ENCODE measurements at regions not wholly inside any gene's neighbourhood (a gene's known extent, or its start where the extent isn't known, plus 50 kb on each side); places are given as distances from the start of the nearest gene placed in this dataset.

- no peak for DNase-seq (ENCODE audit: low read depth in 3 of 3, low spot score in 2 of 3)
Observed at GRCh38 chr9:129404621-129405020, 216.3 kb downstream of the C9orf50 start.

- no peak for DNase-seq (ENCODE audit: low read depth in 3 of 3, low spot score in 2 of 3)
Observed at GRCh38 chr9:129403779-129404620, 216.9 kb downstream of the C9orf50 start.

GRCh38 chr9:129402931-129403778 lies 217.7 kb downstream of the C9orf50 start:
- no peak for DNase-seq (ENCODE audit: low read depth in 3 of 3, low spot score in 2 of 3)

GRCh38 chr9:129402371-129402739 lies 218.5 kb downstream of the C9orf50 start:
- DNase-seq (ENCODE audit: low read depth in 3 of 3, low spot score in 2 of 3), result no peak

- no peak for DNase-seq (ENCODE audit: low read depth in 3 of 3, low spot score in 2 of 3)
Observed at GRCh38 chr9:129401623-129402370, 219.1 kb downstream of the C9orf50 start.

- DNase-seq (ENCODE audit: low read depth in 3 of 3, low spot score in 2 of 3), result no peak
Observed at GRCh38 chr9:129400971-129401622, 219.8 kb downstream of the C9orf50 start.

DNA sequence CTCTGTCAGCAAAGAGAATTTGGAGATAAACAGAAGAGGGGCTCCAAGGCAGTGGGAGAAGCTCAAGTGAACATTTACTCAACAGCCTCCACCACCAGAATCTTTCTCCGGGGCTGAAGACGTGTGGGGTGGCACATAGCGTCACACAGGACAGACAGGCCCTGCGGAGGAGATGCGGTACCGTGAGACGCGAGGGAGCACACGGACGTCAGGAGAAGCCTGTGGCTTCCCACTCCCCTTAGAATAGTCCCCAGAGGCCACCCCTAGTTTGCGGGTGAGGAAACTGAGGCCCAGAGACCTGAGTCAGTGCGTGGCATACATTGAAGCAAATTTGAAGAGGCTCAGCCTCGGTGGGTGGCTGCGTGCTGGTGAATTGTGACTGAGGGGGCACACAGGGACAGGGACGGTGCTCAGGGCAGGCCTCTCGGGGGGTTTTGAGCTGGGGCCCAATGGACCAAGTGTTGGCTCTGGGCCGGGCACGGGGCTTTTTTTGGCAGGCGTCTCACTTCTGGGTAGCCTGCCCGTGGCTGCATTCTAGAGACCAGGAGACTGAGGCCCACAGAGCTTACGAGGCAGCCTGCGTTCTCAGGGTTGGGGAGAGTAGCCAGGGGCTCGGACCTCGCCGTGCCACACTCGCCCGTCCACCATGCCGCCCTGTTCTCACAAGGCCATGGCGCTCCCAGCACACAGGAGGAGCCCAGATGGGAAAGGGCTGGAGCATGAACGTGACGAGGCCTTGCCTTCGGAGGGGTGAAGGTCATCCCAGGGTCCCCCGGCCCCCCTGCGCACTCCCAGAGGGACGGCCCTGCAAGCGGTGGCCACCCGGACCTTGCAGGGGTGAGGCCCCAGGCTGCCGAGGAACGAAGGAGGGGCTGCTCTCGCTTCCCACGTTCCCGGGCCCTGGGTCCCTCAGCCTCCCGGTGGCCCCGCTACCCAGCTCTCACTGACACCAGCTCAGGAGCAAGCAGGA lies 220.6 kb downstream of the C9orf50 start:
- no peak for DNase-seq (ENCODE audit: low read depth in 3 of 3, low spot score in 2 of 3)

- DNase-seq (ENCODE audit: low read depth in 3 of 3, low spot score in 2 of 3), result no peak
Observed at GRCh38 chr9:129399634-129399990, 221.3 kb downstream of the C9orf50 start.

GRCh38 chr9:129398961-129399633 lies 221.0 kb upstream of the IER5L start:
- DNase-seq (ENCODE audit: low read depth in 3 of 3, low spot score in 2 of 3), result no peak

DNA sequence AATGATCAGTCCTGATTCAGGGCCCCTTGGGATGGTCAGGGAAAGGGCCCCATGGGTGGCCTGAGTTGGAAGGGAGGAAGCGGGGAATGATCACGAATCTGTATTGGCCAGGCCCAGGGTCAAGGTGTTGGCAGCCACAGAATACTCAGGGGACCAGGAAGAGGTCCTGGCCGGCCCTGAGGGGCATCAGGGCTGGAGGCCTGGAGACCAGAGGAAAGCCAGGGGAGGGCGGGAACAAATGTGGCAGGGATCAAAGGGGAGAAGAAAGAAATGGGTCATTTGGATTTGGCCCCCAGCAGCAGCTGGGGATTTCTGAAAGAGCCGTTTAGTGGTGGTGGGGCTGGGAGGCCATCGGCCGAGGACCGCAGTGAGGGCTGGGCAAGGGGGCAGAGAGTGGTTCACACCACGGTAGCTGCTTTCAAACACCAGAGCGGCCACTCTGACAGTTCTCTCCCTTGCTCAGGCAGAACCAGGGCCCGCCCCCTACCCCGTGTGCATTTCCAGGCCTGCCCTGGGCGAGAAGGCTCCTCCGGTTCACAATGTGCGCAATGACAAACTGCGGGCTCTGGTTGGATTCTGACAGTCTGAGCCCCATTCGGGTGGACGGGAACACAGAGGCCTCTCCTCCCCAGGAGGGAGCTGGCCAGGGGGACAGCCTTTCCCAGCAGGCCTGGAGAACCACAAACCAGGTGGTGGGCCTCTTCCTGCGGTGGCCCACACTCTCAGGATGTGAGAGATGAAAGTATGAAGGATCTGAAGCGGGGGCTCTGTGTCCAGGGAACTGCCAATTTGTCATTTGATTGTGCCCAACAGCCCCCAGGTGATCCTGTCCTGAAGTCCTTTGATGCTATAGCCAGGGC lies 220.3 kb upstream of the IER5L start:
- DNase-seq (ENCODE audit: low read depth in 3 of 3, low spot score in 2 of 3), result no peak

GRCh38 chr9:129397335-129397734 lies 219.3 kb upstream of the IER5L start:
- no peak for DNase-seq (ENCODE audit: low read depth in 3 of 3, low spot score in 2 of 3)

DNA sequence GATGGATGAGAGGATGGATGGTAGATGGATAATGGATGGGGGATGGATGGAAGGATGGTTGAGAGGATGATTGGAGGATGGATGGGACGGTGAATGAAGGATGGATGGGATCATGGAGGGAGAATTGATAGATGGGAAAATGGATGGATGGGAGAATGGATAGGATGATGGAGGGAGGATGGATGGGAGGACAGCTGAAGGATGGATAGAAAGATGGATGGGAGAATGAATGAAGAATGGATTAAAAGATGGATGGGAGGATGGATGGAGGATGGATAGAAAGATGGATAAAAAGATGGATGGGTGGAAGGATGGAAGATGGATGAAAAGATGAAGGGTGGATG lies 218.3 kb upstream of the IER5L start:
- DNase-seq (ENCODE audit: low read depth in 3 of 3, low spot score in 2 of 3), result no peak

GRCh38 chr9:129395633-129396364 lies 217.7 kb upstream of the IER5L start:
- no peak for DNase-seq (ENCODE audit: low read depth in 3 of 3, low spot score in 2 of 3)

GRCh38 chr9:129394886-129395279 lies 216.8 kb upstream of the IER5L start:
- no peak for DNase-seq (ENCODE audit: low read depth in 3 of 3, low spot score in 2 of 3)

DNA sequence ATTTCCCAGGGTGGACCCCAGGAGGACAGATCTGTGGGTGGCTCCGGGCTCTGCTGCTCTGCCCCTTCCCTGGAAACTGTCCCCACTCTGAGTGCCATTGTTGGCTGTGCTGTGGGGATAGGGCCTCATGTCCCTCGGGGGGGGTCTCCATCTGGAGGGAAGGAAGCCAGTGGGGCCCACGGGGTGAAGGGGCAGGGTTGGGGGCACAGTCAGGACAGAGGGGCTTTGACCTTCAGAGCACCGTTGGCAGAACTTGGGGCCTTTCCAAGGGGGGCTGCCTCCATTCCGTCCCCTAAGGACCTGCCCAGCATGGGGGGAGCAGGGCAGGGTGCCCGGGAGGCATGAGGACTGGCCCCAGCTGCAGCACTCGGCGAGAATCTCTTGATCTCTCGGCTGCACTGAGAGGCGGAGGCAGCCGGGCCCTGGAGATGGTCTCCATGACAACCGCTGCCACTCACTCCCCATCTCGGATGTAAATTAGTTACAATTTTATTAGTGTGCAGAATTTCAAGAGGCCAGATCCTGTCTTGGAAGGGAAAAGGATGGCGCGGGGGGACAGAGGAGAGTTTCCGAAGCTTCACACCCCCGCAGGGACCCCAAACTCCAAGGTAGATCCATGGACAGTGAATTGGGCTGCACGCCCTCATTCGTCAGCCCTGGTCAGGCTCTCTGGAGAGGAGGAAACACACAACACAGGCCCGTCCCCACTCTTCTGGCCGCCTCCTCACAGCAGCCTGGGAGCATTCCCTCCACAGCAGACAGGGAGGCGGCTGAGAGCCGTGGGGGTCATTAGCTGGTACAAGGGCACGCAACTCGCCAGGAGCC lies 216.2 kb upstream of the IER5L start:
- DNase-seq (ENCODE audit: low read depth in 3 of 3, low spot score in 2 of 3), result no peak

DNA sequence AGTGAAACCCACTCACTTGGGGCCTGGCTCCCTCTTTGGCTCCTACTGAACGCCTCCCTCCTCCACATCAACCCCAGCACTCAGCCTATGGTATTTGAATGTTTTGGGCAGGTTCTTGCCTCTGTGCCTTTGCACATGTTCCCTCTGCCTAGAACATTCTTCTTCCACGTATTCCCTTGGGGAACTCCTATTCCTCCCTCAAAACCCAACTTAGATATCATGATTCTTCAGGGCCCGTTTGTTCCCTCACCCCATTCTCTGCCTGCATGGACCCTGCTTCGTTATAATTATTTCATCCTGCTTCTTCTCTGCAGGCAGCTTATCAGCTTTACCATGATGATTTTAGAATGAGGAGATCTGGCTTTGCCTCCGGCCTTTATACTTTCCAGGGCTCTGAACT lies 215.0 kb upstream of the IER5L start:
- no peak for DNase-seq (ENCODE audit: low read depth in 3 of 3, low spot score in 2 of 3)

DNA sequence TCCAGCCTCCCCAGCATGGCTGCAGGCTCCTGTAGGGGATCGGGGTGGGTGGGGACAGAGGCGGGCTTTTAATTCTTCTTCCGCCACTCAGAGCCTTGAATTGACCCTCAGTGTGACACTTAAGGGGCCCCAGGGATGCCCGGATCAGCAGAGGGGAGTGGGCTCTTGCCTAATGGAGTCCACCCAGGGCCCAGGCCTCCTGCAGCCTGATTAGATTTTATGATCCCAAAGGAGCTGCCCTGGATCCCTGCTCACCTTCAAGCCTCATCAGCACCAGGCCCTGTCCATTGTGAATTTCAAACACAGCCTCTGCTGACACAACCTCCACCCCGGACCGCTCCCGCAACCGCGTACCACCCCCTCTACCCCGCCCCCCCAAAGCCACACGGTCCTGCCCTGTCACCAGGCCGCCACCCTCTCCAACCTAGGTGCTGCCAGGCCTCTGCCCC lies 214.1 kb upstream of the IER5L start:
- DNase-seq (ENCODE audit: low read depth in 3 of 3, low spot score in 2 of 3), result no peak

All from right renal cortex interstitium (tissue), 3 donors.